Keratinocyte (primary cell): ENCODE measurements at regions not wholly inside any gene's neighbourhood (a gene's known extent, or its start where the extent isn't known, plus 50 kb on each side); places are given as distances from the start of the nearest gene placed in this dataset.

Source experiments
- DNase-seq: peaks from one replicate; pipeline ENCODE4 v3.0.0-alpha.2; 2011; ENCODE audit warnings: low read depth, missing footprints, low spot score
- FAIRE-seq: peaks from 2 replicates; lab custom pipeline; 2011; peaks lifted over from hg19 to GRCh38; lab: Jason Lieb, UNC
- H2AFZ ChIP-seq: 2 replicates; pipeline ENCODE4 v1.6.0; 2012; ENCODE audit warnings: low read length, control low read depth, inconsistent platforms; ENCODE audit not compliant: control insufficient read depth
- H3K27ac ChIP-seq: 2 replicates; pipeline ENCODE4 v1.5.1; 2011; ENCODE audit warnings: low read length; ENCODE audit not compliant: control insufficient read depth, insufficient read depth
- H3K27me3 ChIP-seq: 3 replicates; pipeline ENCODE4 v1.6.0; 2011; ENCODE audit warnings: low read length; ENCODE audit not compliant: control insufficient read depth, insufficient read depth; ENCODE audit errors: extremely low read depth
- H3K36me3 ChIP-seq, 2 experiments: 2 replicates in 1 of 2; 3 replicates in 1 of 2; pipeline ENCODE4 v1.5.1; 2011; ENCODE audit warnings: low read length in 2 of 2, mild to moderate bottlenecking in 1 of 2; ENCODE audit not compliant: control insufficient read depth in 2 of 2, insufficient read depth in 2 of 2; ENCODE audit errors: extremely low read depth in 1 of 2
- H3K4me1 ChIP-seq: 3 replicates; pipeline ENCODE4 v1.5.1; 2011; ENCODE audit warnings: low read length; ENCODE audit not compliant: control insufficient read depth, insufficient read depth; ENCODE audit errors: extremely low read depth
- H3K4me2 ChIP-seq: 3 replicates; pipeline ENCODE4 v1.6.0; 2011; ENCODE audit warnings: low read depth, low read length; ENCODE audit not compliant: control insufficient read depth, insufficient read depth; ENCODE audit errors: extremely low read depth
- H3K4me3 ChIP-seq, 3 experiments: fragments of 200-600 bp in 1 of 3; sonication (generic) in 1 of 3; 2 replicates in 2 of 3; 3 replicates in 1 of 3; pipeline ENCODE4 v1.5.1; 2011 to 2016; ENCODE audit warnings: low read length in 3 of 3, mild to moderate bottlenecking in 3 of 3, control low read depth in 2 of 3, inconsistent platforms in 1 of 3, low read depth in 1 of 3, mixed read lengths in 1 of 3, mixed run types in 1 of 3, moderate library complexity in 1 of 3; ENCODE audit not compliant: control insufficient read depth in 2 of 3, insufficient read depth in 2 of 3; ENCODE audit errors: extremely low read depth in 1 of 3
- H3K79me2 ChIP-seq: 2 replicates; pipeline ENCODE4 v1.6.0; 2012; ENCODE audit warnings: low read length; ENCODE audit not compliant: control insufficient read depth, insufficient read depth
- H3K9ac ChIP-seq: 3 replicates; pipeline ENCODE4 v1.6.0; 2011; ENCODE audit warnings: low read length; ENCODE audit not compliant: control insufficient read depth, insufficient read depth; ENCODE audit errors: extremely low read depth
- H3K9me1 ChIP-seq: 3 replicates; pipeline ENCODE4 v1.6.0; 2011; ENCODE audit warnings: low read length; ENCODE audit not compliant: control insufficient read depth, insufficient read depth; ENCODE audit errors: extremely low read depth
- H3K9me3 ChIP-seq: 2 replicates; pipeline ENCODE4 v1.5.1; 2012; ENCODE audit warnings: low read depth, low read length; ENCODE audit not compliant: control insufficient read depth
- H4K20me1 ChIP-seq: 3 replicates; pipeline ENCODE4 v1.6.0; 2011; ENCODE audit warnings: low read length; ENCODE audit not compliant: control insufficient read depth, insufficient read depth; ENCODE audit errors: extremely low read depth
- CTCF ChIP-seq, 3 experiments: IDR thresholded peaks in 1 of 3; conservative IDR thresholded peaks in 1 of 3; optimal IDR thresholded peaks in 1 of 3; 2 replicates in 2 of 3; 3 replicates in 1 of 3; pipeline versions ENCODE3 to v1.5.1; 2011; ENCODE audit warnings: low read length in 3 of 3, mild to moderate bottlenecking in 3 of 3, moderate library complexity in 2 of 3, control low read depth in 1 of 3, inconsistent platforms in 1 of 3; ENCODE audit not compliant: insufficient read depth in 2 of 3; ENCODE audit errors: extremely low read depth in 1 of 3
- EZH2 ChIP-seq: IDR thresholded peaks from one replicate; pipeline ENCODE4 v1.6.1; 2012; ENCODE audit warnings: inconsistent platforms, mild to moderate bottlenecking, low read length, moderate library complexity
- dilution Hi-C: fragments of 300-500 bp; cut with MboI; formaldehyde crosslinking; loops from one replicate; pipeline ENCODE4 v1.7.0; 2020; ENCODE audit warnings: low sequenced_read_pairs; ENCODE audit not compliant: extremely low pct_ligation_motif_present

GRCh38 chr6:141056945-141057625, 1075.6 kb upstream of the GJE1 start:
- no peak overlapping the region for H2AFZ ChIP-seq
- dilution Hi-C loops: no loop called here

GRCh38 chr6:141050471-141050870, 1082.3 kb upstream of the GJE1 start:
- H3K27me3 ChIP-seq: no peaks in the 10 kb centered on the region
- no peak for DNase-seq
- no peak overlapping the region for H3K27ac ChIP-seq
- TF ChIP-seq EZH2 (no peak), CTCF (optimal IDR thresholded peaks at IDR 0.05 in 1 of 3, IDR thresholded peaks at IDR 0.05 in 1 of 3, conservative IDR thresholded peaks at IDR 0.05 in 1 of 3; ENCODE audit: extremely low read depth in 1 of 3, insufficient read depth in 2 of 3, low read length in 3 of 3) (no peak)
- H3K36me3 ChIP-seq: no peaks in the 10 kb centered on the region
- no peak overlapping the region for H3K4me2 ChIP-seq
- H3K9ac ChIP-seq: no peak overlapping the region
- no peaks in the 10 kb centered on the region for H3K9me1 ChIP-seq
- no peaks in the 10 kb centered on the region for H4K20me1 ChIP-seq
- H3K9me3 ChIP-seq: no peaks in the 10 kb centered on the region
- no peak overlapping the region for H2AFZ ChIP-seq
- no peak overlapping the region for H3K4me3 ChIP-seq
- no peak for FAIRE-seq
- H3K4me1 ChIP-seq: no peaks in the 10 kb centered on the region
- dilution Hi-C loops: no loop called here
- no peaks in the 10 kb centered on the region for H3K79me2 ChIP-seq

More at GRCh38 chr6:141056945-141057625, 1075.6 kb upstream of the GJE1 start:
- Histone ChIP-seq H3K9me1 (no peaks in the 10 kb centered on the region), H3K79me2 (no peaks in the 10 kb centered on the region), H3K4me1 (no peaks in the 10 kb centered on the region), H3K36me3 (no peaks in the 10 kb centered on the region), H4K20me1 (no peaks in the 10 kb centered on the region), H3K27ac (no peak overlapping the region), H3K4me3 (no peak overlapping the region), H3K27me3 (no peaks in the 10 kb centered on the region), H3K4me2 (no peak overlapping the region), H3K9ac (no peak overlapping the region), H3K9me3 (no peaks in the 10 kb centered on the region)
- no peak for DNase-seq
- no peak for TF ChIP-seq CTCF (optimal IDR thresholded peaks at IDR 0.05 in 1 of 3, IDR thresholded peaks at IDR 0.05 in 1 of 3, conservative IDR thresholded peaks at IDR 0.05 in 1 of 3; ENCODE audit: extremely low read depth in 1 of 3, insufficient read depth in 2 of 3, low read length in 3 of 3)
- TF ChIP-seq EZH2: no peak
- no peak for FAIRE-seq
